Liver (tissue), 3 donors: ENCODE measurements at regions not wholly inside any gene's neighbourhood (a gene's known extent, or its start where the extent isn't known, plus 50 kb on each side); places are given as distances from the start of the nearest gene placed in this dataset.

Source experiments
- CTCF ChIP-seq: fragments of 150-350 bp; IDR thresholded peaks from 2 replicates; pipeline ENCODE4 v1.5.1; 2017; ENCODE audit warnings: improper control_type of control experiment, low read depth, low read length; ENCODE audit not compliant: missing input control
- RAD21 ChIP-seq, 2 donors: IDR thresholded peaks; 2 replicates each; pipeline ENCODE4 v1.6.1; 2016; ENCODE audit warnings: antibody characterized with exemption in 2 of 2, mild to moderate bottlenecking in 2 of 2
- REST ChIP-seq: IDR thresholded peaks from 2 replicates; pipeline ENCODE4 v1.6.1; 2016; ENCODE audit warnings: antibody characterized with exemption, mild to moderate bottlenecking
- YY1 ChIP-seq: IDR thresholded peaks from 2 replicates; pipeline ENCODE4 v1.6.1; 2016; ENCODE audit warnings: antibody characterized with exemption, mild to moderate bottlenecking
- TF ChIP-seq, protein P1 (sequence below): IDR thresholded peaks from 2 replicates; pipeline ENCODE4 v1.6.1; 2016; ENCODE audit warnings: antibody characterized with exemption
- donor health status: healthy.
- donor health status: healthy.

GRCh38 chr16:63326736-63327339 is 1290.6 kb upstream of the CDH8 start:
- TF ChIP-seq CTCF (no peak), RAD21 (IDR thresholded peaks at IDR 0.05) (no peak), REST (no peak), YY1 (no peak)
- TF ChIP-seq, protein P1, sequence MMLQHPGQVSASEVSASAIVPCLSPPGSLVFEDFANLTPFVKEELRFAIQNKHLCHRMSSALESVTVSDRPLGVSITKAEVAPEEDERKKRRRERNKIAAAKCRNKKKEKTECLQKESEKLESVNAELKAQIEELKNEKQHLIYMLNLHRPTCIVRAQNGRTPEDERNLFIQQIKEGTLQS = no peak
